Ovary (tissue), 3 donors: ENCODE measurements at regions not wholly inside any gene's neighbourhood (a gene's known extent, or its start where the extent isn't known, plus 50 kb on each side); places are given as distances from the start of the nearest gene placed in this dataset.

Experiments used
- EP300 ChIP-seq: sonication (generic); formaldehyde crosslinking; IDR thresholded peaks from one replicate; pipeline ENCODE4 v1.6.1; 2017; ENCODE audit warnings: antibody characterized with exemption
- POLR2A ChIP-seq: fragments of 450-650 bp; IDR thresholded peaks from one replicate; pipeline ENCODE4 v1.6.1; 2017; ENCODE audit warnings: antibody characterized with exemption, mild to moderate bottlenecking, moderate library complexity
- TF ChIP-seq, protein P1 (sequence below), 3 donors: fragments of 450-650 bp in 2 of 3; fragments of 200-600 bp in 1 of 3; IDR thresholded peaks; one replicate each; pipeline versions ENCODE4 v1.5.1 to v1.8.0; 2016 to 2022; ENCODE audit warnings: antibody characterized with exemption in 3 of 3, mild to moderate bottlenecking in 1 of 3
- donor health status: DM: no; HTN: no; CAD: no.

DNA sequence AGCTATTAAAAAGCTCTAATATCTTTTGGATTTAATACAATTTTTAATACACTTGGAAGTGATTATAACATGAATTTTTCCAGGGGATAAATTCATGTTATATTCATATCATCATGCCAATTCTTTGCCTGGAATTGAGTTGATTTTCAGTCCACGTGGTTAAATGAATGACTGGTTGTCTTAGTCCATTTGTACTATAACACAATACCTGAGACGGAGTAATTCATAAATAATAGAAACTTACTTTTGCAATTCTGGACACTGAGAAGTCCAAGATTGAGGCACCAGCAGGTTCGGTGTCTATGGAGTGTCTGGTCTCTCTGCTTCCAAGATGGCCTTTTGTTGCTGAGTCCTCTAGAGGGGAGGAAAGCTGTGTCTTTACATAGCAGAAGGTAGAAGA, 66.2 kb upstream of the TRDN start:
- TF ChIP-seq POLR2A (no peak), EP300 (no peak)
- TF ChIP-seq, protein P1, sequence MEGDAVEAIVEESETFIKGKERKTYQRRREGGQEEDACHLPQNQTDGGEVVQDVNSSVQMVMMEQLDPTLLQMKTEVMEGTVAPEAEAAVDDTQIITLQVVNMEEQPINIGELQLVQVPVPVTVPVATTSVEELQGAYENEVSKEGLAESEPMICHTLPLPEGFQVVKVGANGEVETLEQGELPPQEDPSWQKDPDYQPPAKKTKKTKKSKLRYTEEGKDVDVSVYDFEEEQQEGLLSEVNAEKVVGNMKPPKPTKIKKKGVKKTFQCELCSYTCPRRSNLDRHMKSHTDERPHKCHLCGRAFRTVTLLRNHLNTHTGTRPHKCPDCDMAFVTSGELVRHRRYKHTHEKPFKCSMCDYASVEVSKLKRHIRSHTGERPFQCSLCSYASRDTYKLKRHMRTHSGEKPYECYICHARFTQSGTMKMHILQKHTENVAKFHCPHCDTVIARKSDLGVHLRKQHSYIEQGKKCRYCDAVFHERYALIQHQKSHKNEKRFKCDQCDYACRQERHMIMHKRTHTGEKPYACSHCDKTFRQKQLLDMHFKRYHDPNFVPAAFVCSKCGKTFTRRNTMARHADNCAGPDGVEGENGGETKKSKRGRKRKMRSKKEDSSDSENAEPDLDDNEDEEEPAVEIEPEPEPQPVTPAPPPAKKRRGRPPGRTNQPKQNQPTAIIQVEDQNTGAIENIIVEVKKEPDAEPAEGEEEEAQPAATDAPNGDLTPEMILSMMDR (IDR thresholded peaks at IDR 0.05) = no peak
